ENCODE measurements at regions not wholly inside any gene's neighbourhood (a gene's known extent, or its start where the extent isn't known, plus 50 kb on each side); places are given as distances from the start of the nearest gene placed in this dataset.
"Not testable (repeated sequence)": the region's sequence is repeated elsewhere in the genome, so short reads cannot be mapped to it uniquely, and the experiment has no call there.

GRCh38 chr5:101664071-101664791 lies 631.9 kb downstream of the SLCO4C1 start:
- DNase-seq (ENCODE audit: low read depth in 4 of 4, low spot score in 1 of 4) = no peak

DNA sequence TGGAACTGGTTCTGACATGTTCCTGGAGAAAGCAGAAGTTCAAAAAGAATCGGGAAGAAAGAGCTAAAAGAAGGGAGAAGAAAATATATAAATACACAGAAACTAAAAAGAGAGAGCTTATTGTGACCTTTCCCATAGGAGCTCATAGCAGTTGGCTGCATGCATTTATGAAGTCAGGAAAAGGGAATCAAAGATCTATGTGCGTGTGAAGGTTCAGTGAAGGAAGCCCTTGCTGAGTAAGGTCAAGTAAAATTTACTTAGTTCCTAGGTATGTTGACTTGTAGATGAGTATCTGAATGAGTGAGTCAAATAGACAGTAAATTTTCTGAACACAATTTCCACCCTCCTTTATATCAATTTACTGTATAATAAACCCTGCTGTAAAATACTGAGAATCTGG lies 632.5 kb downstream of the SLCO4C1 start:
- DNase-seq (ENCODE audit: low read depth in 4 of 4, low spot score in 1 of 4) = no peak

- no peak for DNase-seq (ENCODE audit: low read depth in 4 of 4, low spot score in 1 of 4)
Observed at GRCh38 chr5:101662263-101662662, 633.8 kb downstream of the SLCO4C1 start.

GRCh38 chr5:101658433-101658832 lies 637.7 kb downstream of the SLCO4C1 start:
- no peak for DNase-seq (ENCODE audit: low read depth in 4 of 4, low spot score in 1 of 4)

DNA sequence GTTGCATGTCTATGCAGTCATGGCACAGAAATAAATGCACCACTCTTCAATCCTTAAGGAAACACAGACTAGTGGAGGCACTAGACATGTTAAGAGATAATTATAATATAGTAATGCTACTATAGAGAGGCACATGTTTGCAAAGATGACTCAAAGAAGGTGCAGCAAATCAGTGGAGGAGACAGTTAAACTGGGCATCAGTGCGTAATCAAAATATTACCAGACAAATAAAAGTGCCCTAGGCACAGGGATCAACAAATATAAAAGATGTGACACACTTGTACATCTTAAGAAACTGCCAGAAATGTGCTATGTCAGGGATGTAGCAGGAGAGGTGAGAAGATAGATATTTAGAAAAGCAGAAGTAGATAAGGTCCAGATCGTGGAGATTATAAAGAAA lies 642.1 kb downstream of the SLCO4C1 start:
- no peak for DNase-seq (ENCODE audit: low read depth in 4 of 4, low spot score in 1 of 4)

DNA sequence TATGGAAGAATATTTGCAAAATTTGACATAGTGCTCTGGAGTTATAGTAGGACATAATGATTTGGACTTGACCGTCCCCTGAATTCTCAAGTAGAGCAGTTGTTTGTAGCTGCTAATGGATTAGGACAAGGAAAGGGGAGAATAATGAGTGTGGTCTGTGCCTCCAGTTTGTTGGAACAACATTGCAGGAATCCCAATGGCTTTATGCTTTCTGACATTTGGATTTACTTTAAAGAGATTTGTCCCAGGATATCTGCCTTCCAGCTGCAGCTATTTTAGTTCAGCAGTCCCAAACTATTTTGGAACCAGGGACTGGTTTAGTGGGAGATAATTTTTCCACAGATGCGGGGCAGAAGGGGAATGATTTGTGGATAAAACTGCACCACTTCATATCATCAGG lies 648.2 kb downstream of the SLCO4C1 start:
- DNase-seq (ENCODE audit: low read depth in 4 of 4, low spot score in 1 of 4) = no peak

GRCh38 chr5:101643794-101644193 lies 652.3 kb downstream of the SLCO4C1 start:
- DNase-seq (ENCODE audit: low read depth in 4 of 4, low spot score in 1 of 4) = no peak

DNA sequence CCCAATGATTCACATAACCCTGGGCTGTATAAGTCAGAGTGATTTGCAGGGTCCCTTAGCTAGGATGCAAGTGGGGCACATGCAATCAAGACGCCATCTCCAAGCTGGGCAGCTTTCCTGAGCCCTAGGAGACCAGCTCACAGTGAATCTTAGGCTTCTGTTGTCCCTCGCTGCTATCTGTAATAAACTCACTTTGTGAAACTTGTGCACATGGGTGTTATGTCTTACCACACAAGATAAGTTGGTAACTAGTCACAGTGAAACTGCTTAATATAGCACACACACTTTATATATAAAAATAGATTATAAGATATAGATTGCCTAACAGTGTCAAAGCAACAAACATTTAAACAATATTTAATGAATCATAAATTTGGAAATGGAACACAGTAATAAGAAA lies 658.5 kb downstream of the SLCO4C1 start:
- DNase-seq (ENCODE audit: low read depth in 4 of 4, low spot score in 1 of 4) = no peak

- DNase-seq (ENCODE audit: low read depth in 4 of 4, low spot score in 1 of 4) = not testable (repeated sequence)
Observed at GRCh38 chr5:101627770-101628169, 668.3 kb downstream of the SLCO4C1 start.

DNA sequence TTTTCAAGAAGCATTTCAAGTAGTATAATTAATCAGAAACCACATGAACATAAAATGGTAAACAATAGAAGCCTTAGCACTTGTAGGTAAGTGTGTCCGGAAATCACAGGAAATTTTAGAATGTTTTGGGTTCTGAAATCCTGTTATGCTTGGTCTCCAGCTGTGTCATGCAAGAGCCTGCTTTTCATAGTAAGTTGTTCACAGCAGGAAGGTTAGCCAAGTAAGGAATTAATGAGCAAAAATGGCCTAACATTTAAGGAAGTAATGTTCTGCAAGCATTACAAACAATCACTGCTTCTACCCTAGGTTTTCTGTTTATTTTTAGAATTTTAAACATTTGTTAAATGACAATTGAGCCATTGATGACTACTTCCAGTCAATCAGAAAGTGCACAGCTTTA lies 669.5 kb downstream of the SLCO4C1 start:
- no peak for DNase-seq (ENCODE audit: low read depth in 4 of 4, low spot score in 1 of 4)

- DNase-seq (ENCODE audit: low read depth in 4 of 4, low spot score in 1 of 4) = no peak
Observed at GRCh38 chr5:101611039-101611438, 685.0 kb downstream of the SLCO4C1 start.

DNA sequence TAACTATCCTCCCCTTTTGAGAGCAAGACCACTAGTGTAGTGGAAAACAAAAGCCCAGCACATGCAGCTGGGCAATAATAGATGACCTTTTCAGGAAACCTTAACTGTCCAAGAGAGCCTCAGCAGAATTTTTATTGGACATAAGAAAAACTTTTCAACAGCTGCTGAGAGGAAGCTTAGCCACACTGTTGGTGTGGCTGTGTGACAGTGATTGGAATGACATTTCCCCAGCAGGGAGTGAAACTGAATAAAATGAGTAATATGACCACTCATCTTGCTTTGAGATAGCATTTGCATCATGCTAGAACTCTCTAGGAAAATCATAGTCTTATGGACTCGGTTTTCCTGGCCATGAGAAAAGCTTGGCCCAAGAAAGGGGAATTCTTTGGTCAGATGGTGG lies 687.8 kb downstream of the SLCO4C1 start:
- DNase-seq (ENCODE audit: low read depth in 4 of 4, low spot score in 1 of 4) = no peak

DNA sequence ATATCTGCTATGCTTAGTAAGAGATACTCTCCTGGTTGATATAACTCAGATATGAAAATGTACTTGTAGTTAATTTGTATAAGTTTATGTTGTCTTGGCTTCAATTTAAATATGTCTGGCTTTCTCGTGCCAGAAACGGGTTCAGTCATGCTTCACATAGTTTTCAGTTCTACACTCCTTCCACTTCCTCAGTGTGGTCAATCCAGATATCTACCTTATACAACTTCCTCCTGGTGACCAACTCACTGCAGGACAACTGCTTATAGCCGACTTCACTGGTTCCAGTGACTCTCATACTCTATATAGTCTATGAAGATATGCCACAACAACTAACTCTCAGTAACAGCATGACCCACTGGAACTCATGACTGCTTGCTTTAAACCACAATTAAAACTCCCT lies 690.4 kb downstream of the SLCO4C1 start:
- DNase-seq (ENCODE audit: low read depth in 4 of 4, low spot score in 1 of 4) = no peak

GRCh38 chr5:101600614-101601013 lies 695.5 kb downstream of the SLCO4C1 start:
- no peak for DNase-seq (ENCODE audit: low read depth in 4 of 4, low spot score in 1 of 4)

DNA sequence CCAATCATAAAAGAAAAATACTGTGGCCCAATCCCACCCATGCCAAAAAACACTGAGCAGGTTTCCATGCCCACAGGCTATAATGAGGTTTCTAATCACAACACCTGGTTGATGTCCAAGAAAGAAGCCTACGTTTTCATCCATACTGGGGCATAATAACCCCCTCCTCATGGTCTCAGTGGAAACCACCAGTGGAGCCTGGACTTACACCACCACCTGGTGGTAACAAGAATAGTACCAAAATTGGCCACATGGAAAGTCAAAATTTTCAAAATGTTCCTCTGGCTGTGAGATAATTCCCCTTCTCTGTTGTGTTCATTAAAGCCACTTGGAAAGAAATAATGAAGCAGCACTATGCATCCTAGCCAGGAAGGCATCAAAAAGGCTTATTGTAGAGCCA lies 687.3 kb upstream of the ST8SIA4 start:
- DNase-seq (ENCODE audit: low read depth in 4 of 4, low spot score in 1 of 4) = no peak

DNA sequence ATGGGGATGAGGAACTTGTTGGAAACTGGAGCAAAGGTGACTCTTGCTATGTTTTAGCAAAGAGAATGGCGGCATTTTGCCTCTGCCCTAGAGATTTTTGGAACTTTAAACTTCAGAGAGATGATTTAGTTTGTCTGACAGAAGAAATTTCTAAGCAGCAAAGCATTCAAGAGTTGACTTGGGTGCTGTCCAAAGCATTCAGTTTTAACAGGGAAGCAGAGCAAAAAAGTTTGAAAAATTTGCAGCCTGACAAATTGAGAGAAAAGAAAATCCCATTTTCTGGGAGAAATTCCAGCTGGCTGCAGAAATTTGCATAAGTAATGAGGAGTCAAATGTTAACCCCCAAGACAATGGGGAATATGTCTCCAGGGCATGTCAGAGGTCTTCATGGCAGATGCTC lies 682.3 kb upstream of the ST8SIA4 start:
- DNase-seq (ENCODE audit: low read depth in 4 of 4, low spot score in 1 of 4) = no peak

- no peak for DNase-seq (ENCODE audit: low read depth in 4 of 4, low spot score in 1 of 4)
Observed at GRCh38 chr5:101580591-101580990, 677.5 kb upstream of the ST8SIA4 start.

GRCh38 chr5:101574017-101574416 lies 670.9 kb upstream of the ST8SIA4 start:
- no peak for DNase-seq (ENCODE audit: low read depth in 4 of 4, low spot score in 1 of 4)

DNA sequence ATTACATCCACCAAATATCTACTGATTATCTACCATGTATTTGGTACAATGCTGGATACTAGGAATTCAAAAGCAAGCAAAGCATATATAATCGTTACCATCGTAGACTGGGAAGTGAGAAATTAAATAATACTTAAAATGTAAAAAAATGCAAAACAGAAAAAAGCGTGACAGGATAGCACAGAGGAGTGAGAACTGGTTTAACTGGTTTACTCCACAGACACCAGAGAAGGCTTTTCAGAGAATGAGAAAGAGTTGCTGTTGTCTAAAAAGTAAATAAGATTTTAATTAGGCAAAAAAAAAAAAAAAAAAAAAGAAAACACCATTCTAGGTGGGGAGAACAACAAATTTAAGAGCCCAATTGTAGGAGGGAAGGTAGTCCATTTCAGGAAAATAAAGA lies 657.9 kb upstream of the ST8SIA4 start:
- no peak for DNase-seq (ENCODE audit: low read depth in 4 of 4, low spot score in 1 of 4)

- no peak for DNase-seq (ENCODE audit: low read depth in 4 of 4, low spot score in 1 of 4)
Observed at GRCh38 chr5:101543780-101544179, 640.7 kb upstream of the ST8SIA4 start.

DNA sequence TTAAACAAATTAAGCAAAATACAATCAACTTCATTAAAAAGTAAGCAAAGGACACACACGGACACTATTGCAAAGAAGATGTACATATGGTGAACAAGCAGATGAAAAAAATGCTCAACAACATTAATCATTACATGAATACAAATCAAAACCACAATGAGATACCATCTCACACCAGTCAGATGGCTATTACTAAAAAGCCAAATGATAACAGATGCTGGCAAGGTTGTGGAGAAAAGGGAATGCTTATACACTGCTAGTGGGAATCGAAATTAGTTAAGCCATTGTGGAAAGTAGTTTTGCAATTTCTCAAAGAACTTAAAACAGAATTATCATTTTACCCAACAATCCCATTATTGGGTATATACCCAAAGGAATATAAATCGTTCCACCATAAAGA lies 636.2 kb upstream of the ST8SIA4 start:
- DNase-seq (ENCODE audit: low read depth in 4 of 4, low spot score in 1 of 4) = no peak

DNA sequence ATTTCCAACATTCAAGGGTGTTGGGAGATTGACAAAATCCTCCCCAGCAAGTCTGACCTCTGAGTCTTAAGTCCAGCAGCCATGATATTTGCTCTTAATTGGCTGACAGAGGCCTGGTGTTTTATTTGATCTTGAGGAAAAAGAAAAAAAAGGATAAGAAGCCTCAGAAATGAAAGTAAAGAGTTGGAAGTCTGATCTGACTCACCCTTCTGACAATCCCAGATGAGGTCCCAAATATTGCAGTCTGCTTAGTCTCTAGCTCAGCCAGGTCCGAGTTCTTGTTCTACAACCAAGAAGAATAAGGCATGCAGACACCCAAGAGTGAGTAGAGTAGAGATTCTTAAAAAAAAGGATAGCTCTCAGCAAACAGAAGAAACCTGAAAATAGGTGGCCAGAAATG lies 632.5 kb upstream of the ST8SIA4 start:
- DNase-seq (ENCODE audit: low read depth in 4 of 4, low spot score in 1 of 4) = no peak

- DNase-seq (ENCODE audit: low read depth in 4 of 4, low spot score in 1 of 4) = no peak
Observed at GRCh38 chr5:101534491-101535110, 631.5 kb upstream of the ST8SIA4 start.
